ENCODE measurements at regions not wholly inside any gene's neighbourhood (a gene's known extent, or its start where the extent isn't known, plus 50 kb on each side); places are given as distances from the start of the nearest gene placed in this dataset.

DNA sequence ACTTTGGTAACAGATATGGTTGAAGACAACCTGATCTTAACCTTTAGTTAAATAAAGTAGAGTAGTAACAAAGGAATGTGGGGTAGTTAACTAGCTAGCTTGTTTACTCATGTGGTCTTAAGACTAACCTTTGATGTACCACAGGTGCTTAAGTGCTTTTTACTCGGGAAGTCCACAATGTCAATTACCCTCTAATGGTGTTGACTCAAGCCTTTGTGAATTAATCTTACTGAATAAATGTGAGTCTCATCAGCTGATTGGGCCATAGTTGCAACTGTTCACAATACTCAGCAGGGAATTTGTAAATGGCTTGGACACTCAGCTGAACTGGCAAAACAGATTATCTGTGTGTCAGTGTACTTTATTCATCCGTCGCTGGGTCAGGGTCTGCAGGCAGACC is 119.0 kb upstream of the UGT8 start:
- Mint-ChIP-seq H3K27ac (no peak overlapping the region), H3K4me3 (no peak overlapping the region), H3K9me3 (peaks cover 3% of the 10 kb centered on the region), H3K36me3 (no peaks in the 10 kb centered on the region), H3K27me3 (ENCODE audit: insufficient read depth, low read depth) (no peaks in the 10 kb centered on the region), H3K4me1 (peaks cover 5% of the 10 kb centered on the region)
- H3K4me1 ChIP-seq, result peaks cover 5% of the 10 kb centered on the region
- H3K27ac ChIP-seq, result no peak overlapping the region
- TF ChIP-seq EZH2 (IDR thresholded peaks at IDR 0.05) (no peak), EZH2phosphoT487 (IDR thresholded peaks at IDR 0.05) (no peak)
- TF ChIP-seq, protein P1, sequence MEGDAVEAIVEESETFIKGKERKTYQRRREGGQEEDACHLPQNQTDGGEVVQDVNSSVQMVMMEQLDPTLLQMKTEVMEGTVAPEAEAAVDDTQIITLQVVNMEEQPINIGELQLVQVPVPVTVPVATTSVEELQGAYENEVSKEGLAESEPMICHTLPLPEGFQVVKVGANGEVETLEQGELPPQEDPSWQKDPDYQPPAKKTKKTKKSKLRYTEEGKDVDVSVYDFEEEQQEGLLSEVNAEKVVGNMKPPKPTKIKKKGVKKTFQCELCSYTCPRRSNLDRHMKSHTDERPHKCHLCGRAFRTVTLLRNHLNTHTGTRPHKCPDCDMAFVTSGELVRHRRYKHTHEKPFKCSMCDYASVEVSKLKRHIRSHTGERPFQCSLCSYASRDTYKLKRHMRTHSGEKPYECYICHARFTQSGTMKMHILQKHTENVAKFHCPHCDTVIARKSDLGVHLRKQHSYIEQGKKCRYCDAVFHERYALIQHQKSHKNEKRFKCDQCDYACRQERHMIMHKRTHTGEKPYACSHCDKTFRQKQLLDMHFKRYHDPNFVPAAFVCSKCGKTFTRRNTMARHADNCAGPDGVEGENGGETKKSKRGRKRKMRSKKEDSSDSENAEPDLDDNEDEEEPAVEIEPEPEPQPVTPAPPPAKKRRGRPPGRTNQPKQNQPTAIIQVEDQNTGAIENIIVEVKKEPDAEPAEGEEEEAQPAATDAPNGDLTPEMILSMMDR (IDR thresholded peaks at IDR 0.05), result no peak
- no peaks in the 10 kb centered on the region for H3K79me2 ChIP-seq (ENCODE audit: low read depth)
- no peaks in the 10 kb centered on the region for H3K9me3 ChIP-seq (ENCODE audit: low read depth)
- no peak for DNase-seq (ENCODE audit: low spot score)
- no peaks in the 10 kb centered on the region for H3K36me3 ChIP-seq
- H3K27me3 ChIP-seq, result no peaks in the 10 kb centered on the region
- no peak overlapping the region for H3K9ac ChIP-seq
- no peaks in the 10 kb centered on the region for H3F3A ChIP-seq (ENCODE audit: low read depth)
- H4K20me1 ChIP-seq (ENCODE audit: low read depth), result no peaks in the 10 kb centered on the region
- no peak overlapping the region for H3K4me3 ChIP-seq
- no peak overlapping the region for H3K4me2 ChIP-seq
- no peak overlapping the region for H2AFZ ChIP-seq (replicated peaks)

- Histone ChIP-seq H3K36me3 (no peaks in the 10 kb centered on the region), H3K4me2 (no peak overlapping the region), H3K9ac (no peak overlapping the region), H3K79me2 (ENCODE audit: low read depth) (no peaks in the 10 kb centered on the region), H4K20me1 (ENCODE audit: low read depth) (no peaks in the 10 kb centered on the region), H3K4me1 (peaks cover 5% of the 10 kb centered on the region), H3K4me3 (no peak overlapping the region), H3F3A (ENCODE audit: low read depth) (no peaks in the 10 kb centered on the region), H3K27ac (no peak overlapping the region), H3K9me3 (ENCODE audit: low read depth) (no peaks in the 10 kb centered on the region), H3K27me3 (no peaks in the 10 kb centered on the region), H2AFZ (replicated peaks) (no peak overlapping the region)
- no peak for DNase-seq (ENCODE audit: low spot score)
- H3K4me3 Mint-ChIP-seq, result no peak overlapping the region
- peaks cover 3% of the 10 kb centered on the region for H3K9me3 Mint-ChIP-seq
- peaks cover 5% of the 10 kb centered on the region for H3K4me1 Mint-ChIP-seq
- TF ChIP-seq EZH2phosphoT487 (IDR thresholded peaks at IDR 0.05), result no peak
- TF ChIP-seq, protein P1 (IDR thresholded peaks at IDR 0.05), result no peak
- TF ChIP-seq EZH2 (IDR thresholded peaks at IDR 0.05), result no peak
- no peaks in the 10 kb centered on the region for H3K36me3 Mint-ChIP-seq
- no peak overlapping the region for H3K27ac Mint-ChIP-seq
- no peaks in the 10 kb centered on the region for H3K27me3 Mint-ChIP-seq (ENCODE audit: insufficient read depth, low read depth)
These were observed 116.8 kb upstream of the UGT8 start for GRCh38 chr4:114481856-114482255.

DNA sequence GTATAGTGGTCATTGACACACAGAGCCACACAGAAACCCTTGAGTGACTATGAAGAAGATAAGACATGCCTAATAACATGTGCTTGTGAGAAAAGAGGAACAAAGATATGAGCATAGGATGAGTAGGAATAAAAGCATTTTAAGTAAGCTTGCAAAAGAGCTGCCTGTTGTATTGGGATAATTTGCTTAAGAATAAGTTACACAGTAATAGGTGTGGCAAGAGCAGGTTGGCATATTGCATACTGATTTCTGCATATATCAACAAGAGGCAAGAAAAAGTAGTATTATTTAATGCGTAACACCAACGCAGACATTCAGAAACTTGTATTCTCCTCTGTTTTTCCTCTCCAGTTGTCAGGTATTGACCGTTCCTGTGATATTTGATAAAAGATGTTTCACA is 111.5 kb upstream of the UGT8 start:
- Histone ChIP-seq H3K4me3 (no peak overlapping the region), H2AFZ (replicated peaks) (no peak overlapping the region), H3K4me1 (no peaks in the 10 kb centered on the region), H3F3A (ENCODE audit: low read depth) (no peaks in the 10 kb centered on the region), H3K9me3 (ENCODE audit: low read depth) (no peaks in the 10 kb centered on the region), H3K27ac (no peak overlapping the region), H3K9ac (no peak overlapping the region), H3K27me3 (no peaks in the 10 kb centered on the region), H3K79me2 (ENCODE audit: low read depth) (no peaks in the 10 kb centered on the region), H4K20me1 (ENCODE audit: low read depth) (no peaks in the 10 kb centered on the region), H3K36me3 (no peaks in the 10 kb centered on the region), H3K4me2 (no peak overlapping the region)
- TF ChIP-seq, protein P1 (IDR thresholded peaks at IDR 0.05), result no peak
- TF ChIP-seq EZH2phosphoT487 (IDR thresholded peaks at IDR 0.05) (no peak), EZH2 (IDR thresholded peaks at IDR 0.05) (no peak)
- DNase-seq (ENCODE audit: low spot score), result no peak
- Mint-ChIP-seq H3K4me3 (no peak overlapping the region), H3K27ac (no peak overlapping the region), H3K27me3 (ENCODE audit: insufficient read depth, low read depth) (peaks cover 2% of the 10 kb centered on the region), H3K9me3 (no peaks in the 10 kb centered on the region), H3K36me3 (no peaks in the 10 kb centered on the region), H3K4me1 (no peaks in the 10 kb centered on the region)
